HG02840 (cell line): ENCODE measurements at regions not wholly inside any gene's neighbourhood (a gene's known extent, or its start where the extent isn't known, plus 50 kb on each side); places are given as distances from the start of the nearest gene placed in this dataset.
"Not testable (repeated sequence)": the region's sequence is repeated elsewhere in the genome, so short reads cannot be mapped to it uniquely, and the experiment has no call there.

Experiments
- ATAC-seq: cut with Tn5 transposase; IDR thresholded peaks from one replicate; pipeline ENCODE4 v1.9.1; 2021; ENCODE audit warnings: mild to moderate bottlenecking, moderate library complexity, moderate number of reproducible peaks; ENCODE audit not compliant: unreplicated experiment, low FRiP score

DNA sequence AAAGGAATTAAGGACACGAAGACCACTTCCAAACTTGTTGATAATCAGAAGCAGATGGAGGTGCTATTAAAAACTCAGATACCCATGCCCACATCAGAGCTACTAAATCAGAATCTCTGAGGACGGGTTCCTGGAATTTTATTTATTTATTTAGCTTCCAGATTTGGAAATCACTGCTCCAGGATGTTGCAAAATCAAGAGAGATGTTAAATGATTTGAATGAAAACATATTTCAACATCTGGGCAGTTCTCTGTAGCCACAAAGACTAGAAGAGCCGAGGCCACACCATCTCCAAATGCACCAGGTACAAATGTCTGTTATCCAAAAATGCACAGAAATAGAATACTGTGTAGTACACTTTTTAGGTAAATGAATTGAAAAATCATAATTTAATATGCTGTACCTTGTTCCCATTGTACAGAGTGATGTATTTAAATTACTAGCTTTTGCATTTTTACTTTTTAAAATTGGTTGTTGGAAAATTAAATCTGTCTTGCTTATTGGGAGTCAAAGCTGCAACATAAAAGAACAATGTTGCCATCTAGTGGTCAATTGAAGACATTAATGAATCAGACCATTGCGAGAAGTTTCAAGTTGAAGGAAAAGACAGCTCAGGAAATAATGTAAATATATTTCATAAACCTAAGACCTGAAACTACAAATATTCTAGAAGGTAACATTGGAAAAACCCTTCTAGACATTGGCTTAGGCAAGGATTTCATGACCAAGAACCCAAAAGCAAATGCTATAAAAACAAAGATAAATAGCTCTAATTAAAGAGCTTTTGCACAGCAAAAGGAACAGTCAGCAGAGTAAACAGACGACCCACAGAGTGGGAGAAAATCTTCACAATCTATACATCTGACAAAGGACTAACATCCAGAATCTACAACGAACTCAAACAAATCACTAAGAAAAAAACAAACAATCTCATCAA is 151.3 kb upstream of the TTC29 start:
- ATAC-seq: no peak

DNA sequence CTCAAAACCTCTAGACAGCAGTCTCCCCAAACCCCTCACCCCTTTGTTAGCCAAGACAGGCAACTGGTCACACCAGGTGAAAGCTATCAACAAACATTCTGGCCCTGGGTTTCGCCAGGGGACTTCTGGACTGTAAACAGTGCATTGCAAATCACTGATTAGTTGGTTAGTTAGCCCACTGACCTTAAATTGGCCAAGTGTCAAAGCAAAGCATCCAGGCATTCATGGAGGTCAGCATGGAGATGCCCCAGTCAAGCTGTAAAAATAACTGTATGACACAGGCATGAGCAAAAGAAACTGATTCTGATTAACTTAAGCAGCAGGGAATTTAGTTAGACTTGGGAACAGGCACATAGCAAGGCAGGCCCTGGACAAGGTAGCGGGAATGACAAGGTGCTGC is 156.0 kb upstream of the TTC29 start:
- no peak for ATAC-seq

DNA sequence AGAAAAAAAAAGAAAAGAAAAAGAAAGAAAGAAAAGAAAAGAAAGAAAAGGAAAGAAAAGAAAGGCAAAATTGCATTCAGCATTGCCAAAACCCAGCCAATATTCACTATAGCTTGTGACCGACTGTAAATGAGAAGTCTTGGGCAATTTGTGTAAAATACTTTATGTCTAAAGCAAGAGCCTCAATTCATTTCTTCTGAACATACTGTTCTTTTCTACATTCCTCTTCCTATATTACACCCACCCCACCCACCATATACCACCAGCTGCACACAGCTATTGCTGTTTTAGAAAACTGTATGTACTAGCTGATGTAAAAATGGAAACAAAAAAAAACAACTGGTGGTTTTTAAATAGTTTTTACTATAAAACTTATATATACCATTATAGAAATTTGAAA is 156.9 kb upstream of the TTC29 start:
- ATAC-seq: no peak

DNA sequence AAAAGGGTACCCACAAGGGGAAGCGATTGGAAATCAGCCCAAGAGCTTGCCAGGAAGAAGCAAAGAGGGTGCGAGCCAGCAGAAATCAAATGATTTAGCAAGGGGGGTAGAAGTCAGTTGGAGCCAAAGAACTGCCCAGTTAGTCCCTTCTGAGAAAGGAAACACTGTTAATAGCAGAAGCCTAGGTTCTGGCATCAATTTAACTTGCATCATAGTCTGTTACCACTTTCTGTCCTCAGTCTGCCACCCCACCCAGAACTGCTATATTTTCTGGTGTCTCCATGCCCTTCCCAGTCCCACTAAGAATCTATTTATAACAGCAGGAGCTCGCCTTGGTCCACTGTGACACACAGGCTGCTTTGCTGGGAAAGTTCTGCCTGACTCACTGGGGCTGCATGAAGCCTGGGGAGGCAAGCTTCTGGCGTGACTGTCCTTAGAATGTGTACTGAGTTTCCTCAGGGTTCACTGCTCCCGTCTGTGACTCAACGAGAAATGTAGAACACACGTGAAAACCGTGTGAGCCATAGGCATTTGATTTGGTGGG is 157.8 kb upstream of the TTC29 start:
- no peak for ATAC-seq

DNA sequence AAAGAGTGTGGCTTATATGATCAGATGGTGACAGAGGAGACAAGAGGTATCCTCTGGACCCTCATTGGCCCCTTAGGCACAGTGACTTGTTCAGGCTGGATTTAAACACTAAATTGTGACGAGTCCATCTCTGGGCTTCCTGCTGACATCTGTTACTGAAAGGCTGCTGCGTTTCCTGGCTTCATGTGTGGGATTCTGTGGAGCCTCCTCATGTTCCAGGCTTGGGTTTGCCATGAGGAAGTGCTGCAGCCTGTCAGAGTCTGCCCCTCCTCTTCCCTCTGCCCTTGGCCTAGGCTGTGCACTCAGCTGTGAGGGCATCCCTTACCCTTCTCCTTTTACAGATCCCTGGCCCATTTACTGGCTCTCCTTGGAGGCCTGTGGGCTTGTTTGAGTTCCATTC is 159.1 kb upstream of the TTC29 start:
- no peak for ATAC-seq

DNA sequence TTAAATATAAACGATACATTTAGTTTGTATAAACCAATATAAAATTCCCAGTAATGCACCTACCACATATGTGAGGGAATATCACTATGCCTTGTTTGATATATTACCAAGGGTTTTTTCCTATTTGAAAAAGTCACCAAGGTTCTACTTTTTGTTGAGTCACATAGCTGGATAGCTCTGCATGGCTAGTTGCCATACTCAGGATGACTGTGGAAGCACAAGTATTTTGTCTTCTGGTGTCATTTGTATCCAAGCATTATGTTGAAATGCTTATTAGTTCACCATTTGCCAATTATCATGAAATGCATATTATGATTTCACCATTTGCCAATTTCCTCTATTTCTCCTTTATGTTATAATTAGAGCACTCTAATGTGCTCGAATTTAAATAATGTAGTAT is 162.7 kb upstream of the TTC29 start:
- ATAC-seq: no peak

DNA sequence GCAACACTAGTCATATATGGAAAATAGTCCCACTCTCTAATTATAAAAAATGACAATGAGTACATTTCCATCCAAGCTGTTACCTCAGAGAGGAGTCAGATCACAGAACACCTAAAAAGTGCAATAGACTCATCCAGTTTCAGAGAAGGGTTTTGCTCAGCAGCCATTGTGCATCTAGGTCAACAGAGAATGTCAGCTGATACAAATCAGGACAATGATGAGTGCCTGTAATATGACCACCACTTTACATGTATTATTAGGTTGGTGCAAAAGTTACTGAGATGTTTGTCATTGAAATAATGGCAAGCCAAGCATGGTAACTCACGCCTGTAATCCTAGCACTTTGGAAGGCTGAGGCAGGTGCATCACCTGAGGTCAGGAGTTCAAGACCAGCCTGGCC is 164.1 kb upstream of the TTC29 start:
- no peak for ATAC-seq

DNA sequence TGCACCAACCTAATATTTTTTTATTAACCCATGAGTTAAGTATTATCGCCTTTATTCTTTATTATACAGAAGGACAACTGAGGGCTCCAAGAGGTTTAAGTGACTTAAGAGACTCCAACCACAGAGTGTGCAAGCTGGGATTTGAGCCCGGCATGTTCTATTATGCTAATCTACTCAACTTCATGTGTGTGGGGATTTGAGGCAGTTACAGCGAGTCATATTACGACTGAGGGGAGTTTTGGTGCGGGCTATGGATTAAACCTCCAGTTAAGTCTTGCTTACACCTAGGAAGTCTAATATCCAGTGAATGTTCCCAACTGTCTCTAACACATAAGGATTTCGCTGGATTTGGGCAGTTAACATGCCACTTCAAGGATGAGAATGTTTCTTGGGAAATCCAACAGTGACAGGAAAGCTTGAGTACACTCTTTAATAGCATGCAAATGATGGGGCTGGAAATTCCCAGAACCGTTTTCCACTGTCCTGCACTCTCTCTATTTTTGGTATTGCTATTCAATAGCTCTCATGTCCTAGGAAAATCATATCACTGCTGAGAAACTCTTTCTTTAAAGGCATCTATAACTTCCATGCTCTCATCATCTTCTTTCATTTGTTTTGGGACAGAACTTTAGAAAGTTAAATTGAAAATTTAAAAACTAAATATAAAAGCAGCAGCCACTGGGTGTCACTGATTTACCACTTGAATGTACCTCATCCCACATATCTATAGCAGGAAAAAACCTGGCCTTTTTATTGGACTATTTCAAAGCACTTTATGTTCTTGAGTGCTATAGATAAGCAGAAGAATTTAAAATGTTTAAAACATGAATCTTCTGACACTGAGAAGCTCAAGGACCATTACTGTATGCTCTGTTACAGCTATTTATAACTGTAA is 165.1 kb upstream of the TTC29 start:
- no peak for ATAC-seq

DNA sequence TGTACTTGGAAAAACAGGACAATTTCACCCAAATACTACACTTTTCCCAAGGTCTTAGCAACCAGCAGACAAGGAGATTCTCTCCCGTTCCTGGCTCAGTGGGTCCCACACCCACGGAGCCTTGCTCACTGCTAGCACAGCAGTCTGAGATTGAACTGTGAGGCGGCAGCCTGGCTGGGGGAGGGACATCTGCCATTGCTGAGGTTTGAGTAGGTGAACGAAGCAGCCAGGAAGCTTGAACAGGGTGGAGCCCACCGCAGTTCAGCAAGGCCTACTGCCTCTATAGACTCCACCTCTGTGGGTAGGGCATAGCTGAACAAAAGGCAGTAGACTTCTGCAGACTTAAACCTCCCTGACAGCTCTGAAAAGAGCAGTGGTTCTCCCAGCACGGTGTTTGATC is 166.5 kb upstream of the TTC29 start:
- ATAC-seq: not testable (repeated sequence)

DNA sequence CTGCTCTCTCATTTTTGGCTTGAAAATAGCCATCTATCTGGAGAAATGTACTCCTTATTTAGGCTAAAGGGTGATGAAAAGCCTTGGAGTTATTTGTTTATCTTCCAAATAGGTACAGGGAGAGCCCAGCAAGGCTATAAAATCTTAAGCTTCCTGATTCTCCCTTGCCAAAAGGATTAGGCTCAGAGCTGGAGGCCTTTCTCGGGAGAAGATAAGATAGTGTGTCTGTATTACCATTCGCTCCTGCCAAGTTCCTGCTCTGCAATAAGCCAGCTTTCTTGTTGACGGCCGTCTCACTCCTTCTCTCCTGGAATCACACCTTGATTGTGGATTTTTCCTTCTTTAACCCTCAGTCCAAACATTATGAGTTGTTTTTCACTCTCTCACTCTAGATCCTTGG is 171.8 kb upstream of the TTC29 start:
- ATAC-seq: no peak

DNA sequence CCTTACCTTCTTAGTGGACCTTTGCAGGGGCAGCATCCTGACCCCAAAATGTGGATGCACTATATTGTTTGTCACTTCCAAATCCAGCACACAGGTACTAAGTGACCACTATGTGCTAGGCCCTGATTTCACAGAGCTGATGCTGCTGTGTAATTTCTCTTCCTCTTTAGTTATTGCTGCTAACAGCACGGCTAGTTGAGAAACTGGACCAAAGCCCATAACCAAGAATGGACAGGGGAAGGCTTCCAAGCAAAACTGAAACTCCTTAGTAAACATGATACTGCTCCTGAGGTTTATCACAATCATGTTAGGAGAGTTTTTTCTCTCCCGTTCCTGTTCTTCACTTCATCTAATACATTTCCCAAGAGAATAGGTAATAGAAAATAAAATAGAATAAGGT is 172.9 kb upstream of the TTC29 start:
- ATAC-seq: no peak

DNA sequence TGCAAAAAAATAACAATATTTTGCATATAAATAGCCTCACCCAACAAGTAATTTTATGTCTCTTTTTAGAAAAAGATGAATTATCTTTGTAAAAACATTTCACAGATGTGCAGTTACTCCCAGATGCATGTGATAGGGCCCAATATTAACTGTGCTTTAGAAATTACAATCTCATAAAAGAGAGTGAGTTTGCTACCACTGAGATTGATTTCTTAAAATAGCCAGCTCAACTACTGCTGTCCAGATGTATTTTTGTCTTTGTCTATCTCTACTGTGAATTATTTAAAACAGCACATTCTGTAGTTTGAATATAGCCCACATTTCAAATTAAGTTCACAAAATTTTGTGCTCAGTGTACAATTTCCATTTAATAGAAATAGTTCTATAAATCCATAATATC is 177.0 kb upstream of the TTC29 start:
- ATAC-seq: no peak

DNA sequence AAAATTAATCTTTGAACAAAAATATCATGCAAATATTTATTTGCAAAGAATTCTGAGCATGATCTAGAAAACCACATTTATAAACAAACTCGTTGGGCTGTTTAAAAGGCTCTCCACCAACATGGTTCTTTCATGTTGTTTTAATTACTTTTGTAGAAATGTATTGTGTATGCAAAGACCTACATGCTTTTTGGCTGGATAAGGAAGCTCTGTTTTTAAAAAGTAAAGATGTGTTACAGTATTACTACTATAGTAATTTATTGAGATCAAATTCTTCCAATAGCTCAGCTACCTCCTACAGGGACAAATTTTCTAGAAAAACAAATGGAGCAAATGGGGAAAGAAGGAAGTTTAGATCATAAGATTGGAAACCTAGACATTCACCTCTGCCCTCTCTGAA is 177.5 kb upstream of the TTC29 start:
- ATAC-seq: no peak

DNA sequence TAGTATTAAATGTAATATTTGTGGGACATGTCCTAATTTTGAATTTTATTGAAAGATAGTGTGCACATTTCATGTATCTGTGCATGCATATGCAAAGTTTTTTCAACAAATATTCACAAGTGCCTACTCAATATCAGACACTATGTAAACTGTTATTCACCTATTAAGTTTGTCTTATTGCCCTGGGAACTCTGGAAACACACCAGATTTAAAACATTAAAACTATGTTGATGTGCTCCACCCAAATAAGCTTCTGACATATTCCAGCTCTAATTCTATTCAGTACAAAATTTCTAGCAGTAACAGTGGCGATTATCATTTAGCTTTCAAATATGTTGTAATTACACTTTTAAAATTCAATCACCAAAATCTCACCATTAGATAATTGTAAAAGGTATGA is 183.1 kb upstream of the TTC29 start:
- no peak for ATAC-seq

DNA sequence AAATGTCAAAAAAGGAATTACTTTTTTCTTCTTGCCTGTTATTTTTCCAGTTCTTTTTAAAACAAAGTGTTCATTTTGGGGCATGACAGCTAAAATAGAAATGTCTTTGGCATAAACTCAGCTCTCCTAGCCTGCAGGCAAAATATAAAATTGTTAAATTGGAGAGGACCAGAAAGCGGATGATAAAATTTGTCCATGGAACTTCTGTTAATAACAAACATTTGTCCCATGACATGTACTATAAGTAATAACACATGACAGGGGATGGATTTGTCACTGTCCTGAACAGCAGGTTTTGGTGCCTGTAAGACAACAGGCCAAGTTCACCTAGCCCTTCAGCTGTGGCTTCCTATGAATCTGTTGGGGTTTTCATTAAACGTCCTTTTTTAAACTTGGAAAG is 184.0 kb upstream of the TTC29 start:
- ATAC-seq: no peak

DNA sequence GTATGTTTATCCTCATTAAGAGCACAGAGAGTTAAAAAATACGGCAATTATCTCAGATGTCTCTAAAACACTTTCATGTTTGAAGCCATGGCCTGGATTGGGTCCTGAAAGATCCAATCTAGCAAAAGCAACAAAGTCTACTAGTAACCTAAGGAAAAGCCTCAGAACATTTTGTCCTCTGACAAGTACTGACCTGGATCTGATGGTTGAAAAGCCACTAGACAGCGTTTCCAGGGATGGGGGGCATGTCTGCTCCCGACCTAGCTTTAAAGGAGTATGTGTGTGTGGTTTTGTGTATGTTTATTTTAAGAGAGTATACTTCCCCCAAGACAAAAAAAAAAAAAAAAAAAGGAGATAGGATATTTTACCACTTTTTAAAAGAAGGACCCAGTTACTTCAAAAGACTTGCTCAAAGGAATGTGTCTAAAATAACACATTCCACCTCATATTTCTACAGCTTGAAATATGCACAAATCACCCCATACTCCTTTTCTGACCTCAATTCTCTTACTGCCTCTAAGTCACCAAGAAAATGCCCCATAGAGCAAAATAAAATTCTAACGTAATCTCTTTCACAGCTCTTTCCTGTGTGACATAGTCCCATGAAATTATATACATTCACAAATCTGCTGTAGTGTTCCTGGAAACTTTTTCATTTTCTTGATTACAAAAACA is 189.0 kb upstream of the TTC29 start:
- ATAC-seq: no peak

DNA sequence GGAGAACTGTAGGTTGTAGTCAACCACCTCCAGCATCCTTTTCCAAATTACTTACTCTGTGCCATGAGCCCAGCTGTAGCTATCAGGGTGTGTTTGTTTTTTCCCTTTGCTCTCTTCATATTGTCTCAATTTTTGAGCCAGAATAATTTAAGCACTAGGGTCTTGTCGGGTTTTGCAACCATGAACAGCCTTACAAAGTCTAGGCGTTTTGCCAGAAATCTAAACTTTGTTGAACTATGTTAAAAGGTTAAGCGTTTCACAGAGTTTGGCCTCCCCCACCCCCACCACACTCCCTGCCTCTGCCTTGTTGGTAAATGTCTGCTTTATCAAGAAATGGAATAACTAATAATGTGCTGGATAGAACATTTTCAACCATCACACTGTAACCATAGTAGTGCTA is 190.6 kb upstream of the TTC29 start:
- ATAC-seq: no peak

DNA sequence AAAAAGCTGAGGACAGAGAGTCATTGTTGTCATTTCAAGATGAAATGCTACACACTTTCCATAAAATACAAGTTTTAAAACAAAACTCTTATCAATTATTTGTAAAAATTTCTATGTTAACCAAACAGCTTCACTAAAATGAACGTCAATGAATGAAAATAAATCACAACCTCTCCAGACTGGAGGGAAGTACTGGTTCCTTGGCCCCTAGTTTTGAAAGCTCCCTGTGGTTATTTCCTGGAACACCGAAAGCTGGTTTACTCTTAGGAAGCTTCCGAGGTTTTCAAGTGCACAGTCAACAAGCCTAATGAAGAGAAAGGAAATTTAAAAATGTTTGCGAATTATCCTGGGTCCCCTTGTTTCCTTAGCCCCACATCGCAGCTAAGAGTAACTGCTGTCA is 191.1 kb upstream of the TTC29 start:
- no peak for ATAC-seq

DNA sequence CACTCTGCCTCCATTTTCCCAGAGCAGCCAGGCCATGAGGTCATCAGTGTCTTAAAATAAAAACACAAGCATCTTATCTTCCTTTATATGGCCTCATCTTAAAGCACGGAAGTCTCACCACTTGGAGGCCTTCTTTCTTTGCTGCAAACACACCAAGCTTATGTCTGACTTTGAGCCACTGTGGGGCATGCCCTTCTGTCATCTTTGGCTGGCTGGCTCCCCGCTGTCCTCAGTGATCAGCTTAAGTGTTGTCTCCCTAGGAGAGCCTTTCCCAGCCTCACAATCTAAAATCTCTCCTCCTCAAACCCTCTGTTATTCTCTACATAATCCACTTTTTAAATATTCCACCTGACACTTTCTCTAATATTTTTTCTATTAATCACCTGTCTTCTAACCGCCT is 191.6 kb upstream of the TTC29 start:
- ATAC-seq: no peak

DNA sequence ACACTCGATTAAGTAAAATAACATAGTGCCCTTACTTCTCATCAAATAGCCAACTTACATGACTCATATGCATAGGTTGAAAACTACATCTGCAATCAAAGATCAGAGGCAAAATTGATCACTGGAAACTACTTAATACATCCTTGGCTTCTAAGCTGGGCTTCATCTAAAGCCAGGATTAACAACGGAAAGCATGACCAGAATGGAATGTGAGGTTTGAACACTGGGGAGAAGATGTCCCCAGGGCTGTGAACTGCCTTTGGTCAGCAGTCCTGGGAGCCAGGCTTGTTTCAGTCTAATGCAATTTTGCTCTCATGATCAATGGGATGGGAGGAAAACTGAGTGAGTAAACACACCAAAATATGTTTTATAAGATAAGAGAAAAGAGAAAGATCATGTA is 192.5 kb upstream of the TTC29 start:
- ATAC-seq: no peak
